ENCODE measurements at regions not wholly inside any gene's neighbourhood (a gene's known extent, or its start where the extent isn't known, plus 50 kb on each side); places are given as distances from the start of the nearest gene placed in this dataset.

- no peak overlapping the region for H3K9ac ChIP-seq (ENCODE audit: insufficient read length, low read depth)
- H3K4me3 ChIP-seq (ENCODE audit: insufficient read length, low read depth) = no peak overlapping the region
- no peaks in the 10 kb centered on the region for H3K4me1 ChIP-seq (ENCODE audit: insufficient read depth, insufficient read length)
- DNase-seq (ENCODE audit: low read depth, low spot score) = no peak
- H3K27me3 ChIP-seq (ENCODE audit: insufficient read depth, insufficient read length) = peaks cover 34% of the 10 kb centered on the region
- no peaks in the 10 kb centered on the region for H3K9me3 ChIP-seq (ENCODE audit: insufficient read depth, low read length)
- TF ChIP-seq YY1 (IDR thresholded peaks at IDR 0.05; ENCODE audit: insufficient read depth, insufficient read length) (no peak), SUZ12 (IDR thresholded peaks at IDR 0.05; ENCODE audit: extremely low read depth, insufficient read depth, insufficient read length) (no peak), ZNF274 (IDR thresholded peaks at IDR 0.05; ENCODE audit: low read depth, low read length) (no peak)
- no peaks in the 10 kb centered on the region for H3K36me3 ChIP-seq (ENCODE audit: insufficient read depth, insufficient read length, low read length)
Observed at GRCh38 chr15:83362706-83363105, 78.2 kb upstream of the BNC1 start.

- no peaks in the 10 kb centered on the region for H3K4me1 ChIP-seq (ENCODE audit: insufficient read depth, insufficient read length)
- no peak overlapping the region for H3K4me3 ChIP-seq (ENCODE audit: insufficient read length, low read depth)
- DNase-seq (ENCODE audit: low read depth, low spot score) = no peak
- TF ChIP-seq ZNF274 (IDR thresholded peaks at IDR 0.05; ENCODE audit: low read depth, low read length) (no peak), YY1 (IDR thresholded peaks at IDR 0.05; ENCODE audit: insufficient read depth, insufficient read length) (no peak), SUZ12 (IDR thresholded peaks at IDR 0.05; ENCODE audit: extremely low read depth, insufficient read depth, insufficient read length) (no peak)
- H3K27me3 ChIP-seq (ENCODE audit: insufficient read depth, insufficient read length) = peaks cover 34% of the 10 kb centered on the region
- H3K9me3 ChIP-seq (ENCODE audit: insufficient read depth, low read length) = no peaks in the 10 kb centered on the region
- no peaks in the 10 kb centered on the region for H3K36me3 ChIP-seq (ENCODE audit: insufficient read depth, insufficient read length, low read length)
- no peak overlapping the region for H3K9ac ChIP-seq (ENCODE audit: insufficient read length, low read depth)
Observed at GRCh38 chr15:83364501-83364900, 80.0 kb upstream of the BNC1 start.

- no peaks in the 10 kb centered on the region for H3K9me3 ChIP-seq (ENCODE audit: insufficient read depth, low read length)
- H3K36me3 ChIP-seq (ENCODE audit: insufficient read depth, insufficient read length, low read length) = no peaks in the 10 kb centered on the region
- H3K9ac ChIP-seq (ENCODE audit: insufficient read length, low read depth) = no peak overlapping the region
- no peaks in the 10 kb centered on the region for H3K4me1 ChIP-seq (ENCODE audit: insufficient read depth, insufficient read length)
- no peak for DNase-seq (ENCODE audit: low read depth, low spot score)
- TF ChIP-seq YY1 (IDR thresholded peaks at IDR 0.05; ENCODE audit: insufficient read depth, insufficient read length) = no peak
- no peak for TF ChIP-seq SUZ12 (IDR thresholded peaks at IDR 0.05; ENCODE audit: extremely low read depth, insufficient read depth, insufficient read length)
- TF ChIP-seq ZNF274 (IDR thresholded peaks at IDR 0.05; ENCODE audit: low read depth, low read length) = no peak
- H3K4me3 ChIP-seq (ENCODE audit: insufficient read length, low read depth) = peak overlapping the region; percentile 26
- peaks cover 34% of the 10 kb centered on the region for H3K27me3 ChIP-seq (ENCODE audit: insufficient read depth, insufficient read length)
Observed at GRCh38 chr15:83365370-83365938, 81.0 kb upstream of the BNC1 start.

- H3K4me3 ChIP-seq (ENCODE audit: insufficient read length, low read depth) = no peak overlapping the region
- no peaks in the 10 kb centered on the region for H3K27me3 ChIP-seq (ENCODE audit: insufficient read depth, insufficient read length)
- peaks cover 6% of the 10 kb centered on the region for H3K4me1 ChIP-seq (ENCODE audit: insufficient read depth, insufficient read length)
- H3K36me3 ChIP-seq (ENCODE audit: insufficient read depth, insufficient read length, low read length) = no peaks in the 10 kb centered on the region
- TF ChIP-seq YY1 (IDR thresholded peaks at IDR 0.05; ENCODE audit: insufficient read depth, insufficient read length) = no peak
- no peak for TF ChIP-seq SUZ12 (IDR thresholded peaks at IDR 0.05; ENCODE audit: extremely low read depth, insufficient read depth, insufficient read length)
- H3K9me3 ChIP-seq (ENCODE audit: insufficient read depth, low read length) = no peaks in the 10 kb centered on the region
- no peak overlapping the region for H3K9ac ChIP-seq (ENCODE audit: insufficient read length, low read depth)
- DNase-seq (ENCODE audit: low read depth, low spot score) = no peak
Observed at GRCh38 chr15:83372434-83372891, 74.7 kb upstream of the SH3GL3 start.

DNA sequence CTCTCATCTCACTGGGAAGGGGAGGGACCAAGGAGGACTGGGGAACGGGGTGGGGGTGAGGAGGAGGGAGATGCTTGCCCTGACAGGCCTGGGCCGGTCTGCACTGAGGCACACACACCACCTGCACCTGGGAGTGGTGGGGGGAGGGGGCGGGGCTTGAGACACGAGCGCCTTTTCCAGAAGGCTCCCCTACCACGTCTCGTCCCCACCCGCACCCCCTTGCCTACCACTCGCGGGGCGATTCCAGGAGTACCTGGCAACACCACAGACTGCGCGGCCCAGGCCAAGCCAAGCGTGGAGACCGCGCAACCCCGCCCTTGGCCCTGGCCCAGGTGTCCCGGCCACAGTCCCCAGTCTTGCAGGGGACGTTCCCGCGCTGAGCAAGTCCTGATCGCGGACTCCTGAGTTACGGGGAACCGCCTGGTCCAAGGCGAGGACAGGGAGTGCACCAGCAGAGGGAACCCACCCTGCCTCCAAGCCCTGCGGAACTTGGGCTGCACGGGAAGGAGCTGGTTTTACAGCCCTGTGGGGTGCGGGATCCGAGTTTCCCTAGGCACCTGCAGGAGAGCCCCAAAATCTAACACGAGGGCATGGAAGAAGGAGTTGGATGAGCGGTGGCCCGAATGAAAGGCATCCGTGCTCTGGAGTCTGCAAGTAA is 68.1 kb upstream of the SH3GL3 start:
- no peak overlapping the region for H3K4me3 ChIP-seq (ENCODE audit: insufficient read length, low read depth)

GRCh38 chr15:83379579-83379959 is 67.6 kb upstream of the SH3GL3 start:
- DNase-seq (ENCODE audit: low read depth, low spot score) = no peak
- peaks cover 9% of the 10 kb centered on the region; the same call in 1 of the 2 replicates for H3K9me3 ChIP-seq (ENCODE audit: insufficient read depth, low read length)
- H3K36me3 ChIP-seq (ENCODE audit: insufficient read depth, insufficient read length, low read length) = no peaks in the 10 kb centered on the region
- H3K4me1 ChIP-seq (ENCODE audit: insufficient read depth, insufficient read length) = peaks cover 5% of the 10 kb centered on the region
- H3K9ac ChIP-seq (ENCODE audit: insufficient read length, low read depth) = no peak overlapping the region
- TF ChIP-seq SUZ12 (IDR thresholded peaks at IDR 0.05; ENCODE audit: extremely low read depth, insufficient read depth, insufficient read length) = no peak
- no peak for TF ChIP-seq ZNF274 (IDR thresholded peaks at IDR 0.05; ENCODE audit: low read depth, low read length)
- TF ChIP-seq YY1 (IDR thresholded peaks at IDR 0.05; ENCODE audit: insufficient read depth, insufficient read length) = no peak
- H3K4me3 ChIP-seq (ENCODE audit: insufficient read length, low read depth) = no peak overlapping the region
- no peaks in the 10 kb centered on the region for H3K27me3 ChIP-seq (ENCODE audit: insufficient read depth, insufficient read length)

More for the DNA sequence above, 68.1 kb upstream of the SH3GL3 start:
- TF ChIP-seq SUZ12 (IDR thresholded peaks at IDR 0.05; ENCODE audit: extremely low read depth, insufficient read depth, insufficient read length) (no peak), ZNF274 (IDR thresholded peaks at IDR 0.05; ENCODE audit: low read depth, low read length) (no peak), YY1 (IDR thresholded peaks at IDR 0.05; ENCODE audit: insufficient read depth, insufficient read length) (no peak)
- Histone ChIP-seq H3K27me3 (ENCODE audit: insufficient read depth, insufficient read length) (no peaks in the 10 kb centered on the region), H3K9me3 (ENCODE audit: insufficient read depth, low read length) (peaks cover 9% of the 10 kb centered on the region; the same call in 1 of the 2 replicates), H3K36me3 (ENCODE audit: insufficient read depth, insufficient read length, low read length) (no peaks in the 10 kb centered on the region), H3K9ac (ENCODE audit: insufficient read length, low read depth) (no peak overlapping the region), H3K4me1 (ENCODE audit: insufficient read depth, insufficient read length) (peaks cover 5% of the 10 kb centered on the region)
- DNase-seq (ENCODE audit: low read depth, low spot score) = no peak

DNA sequence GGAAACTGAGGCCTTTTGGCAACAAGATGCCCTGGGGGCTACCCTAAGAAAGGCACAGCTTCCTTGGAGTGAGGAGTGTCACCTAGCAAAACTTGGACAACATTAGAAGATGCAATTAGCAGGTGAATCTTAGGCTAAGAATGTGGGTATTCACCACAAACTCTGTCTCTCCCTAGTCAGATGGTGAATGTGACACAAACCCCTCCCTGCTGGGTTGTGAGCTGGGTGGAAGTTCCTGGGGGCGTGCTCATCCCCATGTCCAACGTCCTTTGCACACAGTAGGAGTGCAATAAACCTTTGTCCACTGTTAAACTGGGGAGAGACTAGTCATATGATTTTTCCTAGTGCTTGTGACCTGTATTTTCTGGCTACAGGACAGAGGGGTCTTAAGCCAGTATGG is 67.1 kb upstream of the SH3GL3 start:
- Histone ChIP-seq H3K4me3 (ENCODE audit: insufficient read length, low read depth) (no peak overlapping the region), H3K9ac (ENCODE audit: insufficient read length, low read depth) (no peak overlapping the region), H3K9me3 (ENCODE audit: insufficient read depth, low read length) (peaks cover 9% of the 10 kb centered on the region; the same call in 1 of the 2 replicates), H3K27me3 (ENCODE audit: insufficient read depth, insufficient read length) (no peaks in the 10 kb centered on the region), H3K36me3 (ENCODE audit: insufficient read depth, insufficient read length, low read length) (no peaks in the 10 kb centered on the region), H3K4me1 (ENCODE audit: insufficient read depth, insufficient read length) (peaks cover 5% of the 10 kb centered on the region)
- no peak for DNase-seq (ENCODE audit: low read depth, low spot score)
- TF ChIP-seq SUZ12 (IDR thresholded peaks at IDR 0.05; ENCODE audit: extremely low read depth, insufficient read depth, insufficient read length) (no peak), YY1 (IDR thresholded peaks at IDR 0.05; ENCODE audit: insufficient read depth, insufficient read length) (no peak), ZNF274 (IDR thresholded peaks at IDR 0.05; ENCODE audit: low read depth, low read length) (no peak)
